ENCODE measurements at regions not wholly inside any gene's neighbourhood (a gene's known extent, or its start where the extent isn't known, plus 50 kb on each side); places are given as distances from the start of the nearest gene placed in this dataset.

DNA sequence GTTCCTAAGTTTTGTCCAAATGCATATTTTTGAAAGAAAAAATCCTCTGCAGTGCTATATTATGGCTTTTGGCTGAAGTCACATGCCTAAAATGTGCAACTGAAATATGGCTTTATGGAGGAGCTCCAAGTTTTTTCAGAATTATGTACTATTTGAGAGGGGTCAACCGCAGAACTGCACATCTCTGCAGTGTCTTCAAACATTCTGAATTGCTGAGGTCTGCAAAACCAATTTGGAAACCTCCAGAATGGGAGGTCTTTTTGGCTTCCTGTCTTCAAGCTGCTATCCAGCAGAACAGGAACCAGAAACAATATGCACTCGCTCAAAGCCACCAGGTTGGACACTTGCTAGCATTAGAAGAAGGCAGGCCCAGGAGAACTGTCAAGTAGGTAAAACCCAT is 376.0 kb upstream of the PAPPA start:
- no peak overlapping the region for H3K27ac ChIP-seq
- TF ChIP-seq ZFX (IDR thresholded peaks at IDR 0.05; ENCODE audit: borderline replicate concordance): no peak
- TF ChIP-seq, protein P1, sequence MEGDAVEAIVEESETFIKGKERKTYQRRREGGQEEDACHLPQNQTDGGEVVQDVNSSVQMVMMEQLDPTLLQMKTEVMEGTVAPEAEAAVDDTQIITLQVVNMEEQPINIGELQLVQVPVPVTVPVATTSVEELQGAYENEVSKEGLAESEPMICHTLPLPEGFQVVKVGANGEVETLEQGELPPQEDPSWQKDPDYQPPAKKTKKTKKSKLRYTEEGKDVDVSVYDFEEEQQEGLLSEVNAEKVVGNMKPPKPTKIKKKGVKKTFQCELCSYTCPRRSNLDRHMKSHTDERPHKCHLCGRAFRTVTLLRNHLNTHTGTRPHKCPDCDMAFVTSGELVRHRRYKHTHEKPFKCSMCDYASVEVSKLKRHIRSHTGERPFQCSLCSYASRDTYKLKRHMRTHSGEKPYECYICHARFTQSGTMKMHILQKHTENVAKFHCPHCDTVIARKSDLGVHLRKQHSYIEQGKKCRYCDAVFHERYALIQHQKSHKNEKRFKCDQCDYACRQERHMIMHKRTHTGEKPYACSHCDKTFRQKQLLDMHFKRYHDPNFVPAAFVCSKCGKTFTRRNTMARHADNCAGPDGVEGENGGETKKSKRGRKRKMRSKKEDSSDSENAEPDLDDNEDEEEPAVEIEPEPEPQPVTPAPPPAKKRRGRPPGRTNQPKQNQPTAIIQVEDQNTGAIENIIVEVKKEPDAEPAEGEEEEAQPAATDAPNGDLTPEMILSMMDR (IDR thresholded peaks at IDR 0.05): no peak

DNA sequence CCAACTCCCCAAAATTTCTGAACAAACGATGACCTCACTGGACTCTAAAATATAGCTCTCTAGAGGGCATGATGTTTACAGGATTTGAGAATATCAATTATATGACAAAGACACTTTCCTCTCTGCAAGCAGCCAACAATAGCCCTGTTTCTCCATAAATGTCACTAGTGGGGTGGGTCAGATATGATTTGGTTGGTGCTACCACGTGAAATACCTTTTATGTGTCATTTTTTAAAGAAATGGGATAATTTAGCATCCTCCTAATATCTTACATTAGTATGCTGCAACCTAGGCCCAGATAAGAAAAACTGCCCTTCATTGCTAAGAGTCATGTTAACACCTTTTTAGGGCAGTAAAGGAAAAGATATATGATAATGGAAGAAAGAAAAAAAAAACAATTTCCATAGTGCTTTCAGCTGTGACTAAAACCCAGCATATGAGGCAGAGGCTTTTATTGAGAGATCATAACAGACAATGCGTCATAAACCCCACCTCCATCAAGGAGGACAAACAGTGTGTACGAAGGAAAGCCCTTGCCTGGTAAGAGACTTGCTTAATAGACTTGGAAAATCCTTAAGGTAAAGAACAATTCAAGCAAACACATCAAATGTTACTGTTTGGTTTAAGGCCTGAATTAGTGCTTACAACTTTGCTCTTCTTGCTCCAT is 372.4 kb upstream of the PAPPA start:
- no peak for TF ChIP-seq ZFX (IDR thresholded peaks at IDR 0.05; ENCODE audit: borderline replicate concordance)
- TF ChIP-seq, protein P1 (IDR thresholded peaks at IDR 0.05): no peak
- no peak overlapping the region for H3K27ac ChIP-seq

DNA sequence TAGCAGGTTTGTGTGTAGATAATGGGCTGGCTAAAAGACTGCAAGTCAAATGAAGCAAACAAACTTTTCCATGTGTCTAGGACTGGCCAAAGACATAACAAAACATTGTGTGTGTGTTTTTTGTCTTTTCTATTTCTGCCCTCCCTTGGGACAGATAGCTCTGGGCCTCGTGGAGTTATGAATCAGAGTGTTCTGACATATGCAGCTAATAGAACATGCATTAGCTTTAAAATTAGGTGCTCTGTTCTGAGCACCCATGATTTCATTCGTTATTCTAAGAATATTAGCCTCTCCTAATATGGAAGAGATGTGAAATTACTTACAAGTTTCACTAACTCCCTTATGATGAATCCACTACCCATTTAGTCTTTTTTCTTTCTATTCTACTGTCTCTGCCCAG is 367.3 kb upstream of the PAPPA start:
- no peak overlapping the region for H3K27ac ChIP-seq
- TF ChIP-seq, protein P1 (IDR thresholded peaks at IDR 0.05): no peak
- no peak for TF ChIP-seq ZFX (IDR thresholded peaks at IDR 0.05; ENCODE audit: borderline replicate concordance)

DNA sequence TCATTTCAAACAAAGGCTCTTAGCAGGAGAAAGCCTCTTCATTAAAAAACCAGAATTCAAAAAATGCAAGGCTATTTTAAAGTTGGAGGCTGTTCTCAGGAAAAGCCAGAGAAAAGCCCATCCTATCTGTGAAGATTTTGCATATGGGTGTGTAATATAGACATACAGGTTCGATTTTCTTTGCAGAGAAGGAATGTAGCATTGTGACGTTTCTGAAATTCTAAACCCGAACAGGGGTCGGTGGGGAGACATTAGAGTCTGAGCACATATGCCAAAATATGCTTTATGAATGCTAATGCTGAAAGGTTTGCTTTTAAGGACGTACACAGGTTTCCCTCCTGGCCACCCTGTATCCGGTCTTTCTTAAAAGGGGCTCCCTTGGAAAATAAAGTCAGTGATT is 363.1 kb upstream of the PAPPA start:
- H3K27ac ChIP-seq: no peak overlapping the region
- TF ChIP-seq, protein P1 (IDR thresholded peaks at IDR 0.05): no peak
- TF ChIP-seq ZFX (IDR thresholded peaks at IDR 0.05; ENCODE audit: borderline replicate concordance): no peak

DNA sequence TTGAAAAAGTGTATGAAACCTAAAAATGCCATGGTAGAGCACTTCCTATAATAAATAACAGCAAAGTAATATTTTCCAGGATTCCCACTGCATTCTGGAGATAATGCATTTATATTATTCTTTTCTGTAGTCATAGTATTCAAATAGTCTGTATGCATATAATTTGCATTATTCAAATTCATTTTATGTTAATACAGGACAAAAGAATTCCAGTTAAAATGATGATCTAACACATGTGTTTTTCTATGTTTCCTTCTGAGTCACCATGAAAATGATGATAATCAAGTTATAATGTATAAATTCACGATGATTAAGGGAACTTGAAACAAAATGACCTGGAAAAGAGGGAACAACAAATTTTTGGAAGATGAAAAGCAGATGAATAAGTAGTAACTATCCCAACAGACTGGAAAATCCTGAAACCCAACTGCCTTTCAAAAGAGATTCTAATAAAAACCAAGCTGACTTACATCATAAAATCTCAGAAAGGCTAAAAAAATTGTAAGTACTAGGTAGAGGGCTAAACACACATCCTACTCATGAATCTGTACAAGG is 358.6 kb upstream of the PAPPA start:
- no peak overlapping the region for H3K27ac ChIP-seq
- TF ChIP-seq, protein P1 (IDR thresholded peaks at IDR 0.05): no peak
- TF ChIP-seq ZFX (IDR thresholded peaks at IDR 0.05; ENCODE audit: borderline replicate concordance): no peak

DNA sequence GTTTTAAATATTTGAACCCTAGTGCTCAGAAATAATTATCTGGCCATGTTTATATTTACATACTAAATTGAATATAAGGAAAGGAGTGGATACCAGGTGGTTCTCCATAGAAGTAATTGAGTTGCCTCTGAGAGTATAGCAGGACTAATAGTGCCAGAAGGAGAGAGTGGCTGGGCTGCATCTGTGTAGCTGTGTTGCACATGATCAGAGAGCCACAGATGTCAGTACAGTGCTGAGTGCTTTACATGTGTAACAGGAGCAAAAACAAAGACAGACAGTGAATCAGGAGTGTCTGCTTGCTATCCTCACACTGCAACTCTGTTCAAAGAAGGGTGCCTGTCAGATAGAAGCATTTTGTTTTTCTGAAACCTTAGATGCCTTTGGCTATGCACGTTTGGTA is 353.9 kb upstream of the PAPPA start:
- TF ChIP-seq ZFX (IDR thresholded peaks at IDR 0.05; ENCODE audit: borderline replicate concordance): no peak
- TF ChIP-seq, protein P1 (IDR thresholded peaks at IDR 0.05): no peak
- no peak overlapping the region for H3K27ac ChIP-seq

DNA sequence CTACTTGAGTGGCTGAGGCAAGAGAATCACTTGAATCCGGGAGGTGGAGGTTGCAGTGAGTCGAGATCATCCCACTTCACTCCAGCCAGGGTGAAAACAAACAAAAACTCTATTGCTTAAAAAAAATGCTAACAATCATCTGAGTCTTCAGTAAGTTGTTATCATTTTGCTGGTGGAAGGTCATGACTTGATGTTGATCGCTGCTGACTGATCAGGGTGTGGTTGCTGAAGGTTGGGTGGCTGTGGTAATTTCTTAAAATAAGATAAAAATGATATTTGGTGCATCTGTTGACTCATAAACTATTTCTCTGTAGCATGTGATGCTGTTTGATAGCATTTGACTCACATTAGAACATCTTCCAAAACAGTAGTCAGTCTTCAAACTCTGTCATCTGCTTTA is 349.4 kb upstream of the PAPPA start:
- TF ChIP-seq ZFX (IDR thresholded peaks at IDR 0.05; ENCODE audit: borderline replicate concordance): no peak
- TF ChIP-seq, protein P1 (IDR thresholded peaks at IDR 0.05): no peak
- H3K27ac ChIP-seq: no peak overlapping the region

Data from 22Rv1 (cell line).